IgD-negative memory B cell (primary cell): ENCODE measurements at regions not wholly inside any gene's neighbourhood (a gene's known extent, or its start where the extent isn't known, plus 50 kb on each side); places are given as distances from the start of the nearest gene placed in this dataset.
A peak's percentile ranks its signal among the peaks of the same experiment; 100 is the strongest.
"Not testable (repeated sequence)": the region's sequence is repeated elsewhere in the genome, so short reads cannot be mapped to it uniquely, and the experiment has no call there.

Experiments
- H3K27ac Mint-ChIP-seq, 3 donors: one replicate each; pipeline ENCODE4 v1.8.0; 2020 to 2022; ENCODE audit warnings: mild to moderate bottlenecking in 3 of 3, mixed read lengths in 3 of 3, moderate library complexity in 1 of 3
- H3K27me3 Mint-ChIP-seq: one replicate; pipeline ENCODE4 v1.8.0; 2021; ENCODE audit warnings: mixed read lengths
- H3K36me3 Mint-ChIP-seq: one replicate; pipeline ENCODE4 v1.8.0; 2020; ENCODE audit warnings: mild to moderate bottlenecking, mixed read lengths
- H3K4me1 Mint-ChIP-seq, 3 donors: one replicate each; pipeline ENCODE4 v1.8.0; 2020 to 2022; ENCODE audit warnings: mixed read lengths in 3 of 3, mild to moderate bottlenecking in 1 of 3
- H3K4me3 Mint-ChIP-seq, 4 donors: one replicate each; pipeline ENCODE4 v1.8.0; 2020 to 2022; ENCODE audit warnings: mild to moderate bottlenecking in 4 of 4, mixed read lengths in 4 of 4, moderate library complexity in 3 of 4
- H3K9me3 Mint-ChIP-seq, 3 donors: one replicate each; pipeline ENCODE4 v1.8.0; 2020 to 2021; ENCODE audit warnings: mixed read lengths in 3 of 3, mild to moderate bottlenecking in 1 of 3

DNA sequence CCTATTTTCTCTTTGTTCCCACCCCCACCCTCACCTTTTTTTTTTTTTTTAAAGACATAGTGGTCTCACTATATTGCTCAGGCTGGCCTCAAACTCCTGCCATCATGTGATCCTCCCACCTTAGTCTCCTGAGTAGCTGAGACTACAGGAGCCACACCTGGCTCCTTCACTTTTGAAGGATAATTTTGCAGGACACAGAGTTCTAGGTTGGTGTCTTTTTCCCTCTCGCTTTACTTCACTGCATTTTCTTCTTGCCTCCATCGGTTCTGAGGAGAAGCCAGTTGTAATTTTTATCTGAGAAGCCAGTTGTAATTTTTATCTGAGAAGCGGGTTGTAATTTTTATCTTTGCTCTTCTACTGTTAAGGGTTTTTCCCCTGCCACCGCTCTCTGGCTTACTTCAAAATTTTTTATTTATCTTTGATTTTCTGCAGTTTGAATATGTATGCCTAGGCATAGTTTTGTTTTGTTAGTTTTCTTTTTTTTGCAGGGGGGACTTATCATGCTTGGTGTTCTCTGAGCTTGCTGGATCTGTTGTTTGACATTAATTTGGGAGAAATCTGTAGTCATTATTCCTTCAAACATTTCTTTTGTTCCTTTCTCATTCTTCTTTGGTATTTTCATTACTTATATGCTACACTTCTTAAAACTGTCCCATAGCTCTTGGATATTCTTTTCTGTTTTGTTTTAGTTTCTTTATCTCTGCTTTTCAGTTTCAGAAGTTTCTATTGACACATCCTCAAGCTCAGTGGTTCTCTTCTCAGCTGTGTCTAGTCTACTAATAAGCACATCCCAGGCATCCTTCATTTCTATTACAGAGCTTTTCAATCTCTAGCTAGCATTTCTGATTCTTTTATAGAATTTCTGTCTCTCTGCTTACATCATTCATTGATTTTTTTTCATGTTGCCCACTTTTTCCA, 148.2 kb upstream of the CHD1 start:
- H3K27ac Mint-ChIP-seq, result no peak overlapping the region
- H3K36me3 Mint-ChIP-seq, result no peaks in the 10 kb centered on the region
- H3K9me3 Mint-ChIP-seq, result peaks cover 2 to 5% (median 2%) of the 10 kb centered on the region in 3 donors
- H3K4me3 Mint-ChIP-seq, result no peak overlapping the region
- H3K27me3 Mint-ChIP-seq, result peaks cover 4% of the 10 kb centered on the region
- peaks cover 2 to 4% (median 4%) of the 10 kb centered on the region in 3 donors for H3K4me1 Mint-ChIP-seq

DNA sequence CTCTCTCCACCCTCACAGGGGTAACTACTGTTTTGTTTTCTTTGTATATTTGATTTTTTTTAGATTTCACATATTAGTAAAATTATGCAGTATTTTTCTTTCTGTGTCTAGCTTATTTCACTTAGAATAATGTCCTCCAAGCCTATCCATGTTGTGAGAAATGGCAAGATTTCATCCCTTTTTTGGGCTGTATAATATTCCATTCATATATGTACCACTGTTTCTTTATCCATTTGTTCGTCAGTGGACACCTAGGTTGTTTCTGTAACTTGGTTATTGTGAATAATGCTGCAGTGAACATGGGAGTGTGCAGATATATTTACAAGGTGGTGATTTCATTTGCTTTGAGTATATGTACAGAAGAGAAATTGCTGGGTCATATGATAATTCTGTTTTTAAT, 144.0 kb upstream of the CHD1 start:
- H3K4me3 Mint-ChIP-seq, result no peak overlapping the region
- peaks cover 2 to 11% (median 7%) of the 10 kb centered on the region in 3 donors for H3K9me3 Mint-ChIP-seq
- H3K36me3 Mint-ChIP-seq, result no peaks in the 10 kb centered on the region
- H3K27ac Mint-ChIP-seq, result no peak overlapping the region
- H3K4me1 Mint-ChIP-seq, result peaks cover 4 to 12% (median 8%) of the 10 kb centered on the region in 3 donors
- peaks cover 2% of the 10 kb centered on the region for H3K27me3 Mint-ChIP-seq

DNA sequence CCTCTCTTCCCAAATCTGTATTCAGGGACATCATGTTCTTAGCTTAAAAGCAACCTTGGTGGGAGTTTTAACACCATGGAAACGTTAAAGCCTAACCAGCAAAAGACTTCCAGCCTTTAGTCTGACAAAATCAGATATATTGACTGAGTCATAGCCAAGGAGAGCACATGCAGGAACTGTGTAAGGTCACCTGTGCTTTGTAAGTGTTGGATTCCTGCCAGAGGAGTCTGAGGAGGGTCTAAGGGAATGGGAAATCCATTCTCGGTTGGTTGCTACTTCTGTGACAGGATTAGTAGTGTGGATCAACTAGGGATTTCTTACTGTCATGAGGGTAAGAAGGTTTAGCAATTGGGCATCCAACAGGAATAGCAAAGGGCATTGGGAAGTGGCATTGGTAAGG, 142.0 kb upstream of the CHD1 start:
- Mint-ChIP-seq H3K27me3 (no peaks in the 10 kb centered on the region), H3K27ac (no peak overlapping the region), H3K9me3 (peaks cover 2 to 11% (median 7%) of the 10 kb centered on the region in 3 donors), H3K36me3 (no peaks in the 10 kb centered on the region), H3K4me1 (peaks cover 0 to 8% (median 6%) of the 10 kb centered on the region in 3 donors), H3K4me3 (no peak overlapping the region)

- Mint-ChIP-seq H3K27me3 (no peaks in the 10 kb centered on the region), H3K4me3 (no peak overlapping the region), H3K36me3 (no peaks in the 10 kb centered on the region), H3K4me1 (peaks cover 0 to 8% (median 6%) of the 10 kb centered on the region in 3 donors), H3K9me3 (peaks cover 2 to 11% (median 7%) of the 10 kb centered on the region in 3 donors), H3K27ac (no peak overlapping the region)
Measured at GRCh38 chr5:99070362-99070761, 141.6 kb upstream of the CHD1 start.

DNA sequence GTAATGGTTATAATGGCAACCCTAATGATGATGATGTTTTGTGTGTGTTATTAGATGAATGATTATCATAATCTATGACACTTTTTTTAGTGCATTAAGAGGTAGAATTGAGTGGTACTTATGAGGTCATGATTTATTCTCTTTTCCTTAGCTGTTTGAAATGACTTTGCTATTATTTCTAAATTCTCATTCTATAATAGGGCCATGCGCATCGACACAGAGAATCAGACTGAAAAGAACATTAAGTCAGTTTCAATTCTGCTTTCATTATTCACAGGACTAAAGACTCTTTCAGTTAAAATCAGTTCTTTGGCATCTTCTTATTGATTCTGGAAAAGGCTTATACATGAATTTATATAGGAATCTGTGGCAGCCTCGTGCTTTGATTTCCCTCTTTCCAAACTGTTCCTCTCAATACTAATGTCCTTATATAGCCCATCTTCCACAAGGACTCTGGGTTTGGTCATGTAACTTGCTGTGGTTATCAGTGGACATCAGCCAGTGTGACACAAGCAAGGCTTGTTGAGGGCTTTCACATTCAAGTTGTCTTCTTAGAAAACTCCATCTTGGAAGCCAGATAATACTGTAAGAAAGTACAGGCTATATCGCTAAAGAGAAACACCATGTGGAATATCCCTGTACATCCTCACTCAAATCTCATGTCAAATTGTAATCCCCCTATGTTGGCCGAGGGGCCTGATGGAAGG, 140.3 kb upstream of the CHD1 start:
- no peak overlapping the region for H3K27ac Mint-ChIP-seq
- peaks cover 0 to 8% (median 6%) of the 10 kb centered on the region in 3 donors for H3K4me1 Mint-ChIP-seq
- peaks cover 2 to 11% (median 7%) of the 10 kb centered on the region in 3 donors for H3K9me3 Mint-ChIP-seq
- H3K4me3 Mint-ChIP-seq, result no peak overlapping the region
- no peaks in the 10 kb centered on the region for H3K36me3 Mint-ChIP-seq
- no peaks in the 10 kb centered on the region for H3K27me3 Mint-ChIP-seq

DNA sequence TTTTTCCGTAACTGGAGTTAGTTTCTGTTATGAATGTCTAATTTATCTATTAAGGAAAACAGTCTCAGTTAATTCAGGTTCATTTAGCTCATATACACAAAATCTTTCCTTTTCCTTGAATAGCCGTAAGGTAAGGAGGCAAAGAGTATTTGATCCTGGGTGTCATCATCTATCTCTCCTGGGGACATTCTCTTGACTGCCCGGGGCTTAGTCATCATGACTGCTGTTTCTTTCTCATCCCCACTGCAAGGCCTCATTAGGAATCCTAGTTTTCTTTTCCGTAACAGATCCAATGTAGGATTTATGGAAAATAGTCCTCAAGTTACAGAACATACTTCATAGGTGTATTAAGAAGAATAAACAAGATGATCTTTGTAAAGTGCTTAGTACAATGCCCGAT, 134.9 kb upstream of the CHD1 start:
- Mint-ChIP-seq H3K9me3 (no peaks in the 10 kb centered on the region), H3K27me3 (peaks cover 5% of the 10 kb centered on the region), H3K4me1 (peaks cover 15 to 26% (median 17%) of the 10 kb centered on the region in 3 donors), H3K36me3 (no peaks in the 10 kb centered on the region), H3K4me3 (no peak overlapping the region), H3K27ac (no peak overlapping the region)

GRCh38 chr5:99061711-99062110, 132.9 kb upstream of the CHD1 start:
- H3K4me3 Mint-ChIP-seq, result peak overlapping the region in 1 of 4 donors; percentile 1
- H3K27ac Mint-ChIP-seq, result peak overlapping the region in 2 of 3 donors; percentile 13 to 50

GRCh38 chr5:99061299-99061698, 132.5 kb upstream of the CHD1 start:
- H3K4me1 Mint-ChIP-seq, result peaks cover 24 to 35% (median 28%) of the 10 kb centered on the region in 3 donors
- no peaks in the 10 kb centered on the region for H3K36me3 Mint-ChIP-seq
- H3K27ac Mint-ChIP-seq, result peak overlapping the region in 1 of 3 donors; percentile 13
- peak overlapping the region in 1 of 4 donors; percentile 1 for H3K4me3 Mint-ChIP-seq
- peaks cover 5% of the 10 kb centered on the region for H3K27me3 Mint-ChIP-seq
- no peaks in the 10 kb centered on the region for H3K9me3 Mint-ChIP-seq

More at GRCh38 chr5:99061711-99062110, 132.9 kb upstream of the CHD1 start:
- Mint-ChIP-seq H3K36me3 (no peaks in the 10 kb centered on the region), H3K9me3 (no peaks in the 10 kb centered on the region), H3K4me1 (peaks cover 24 to 35% (median 28%) of the 10 kb centered on the region in 3 donors), H3K27me3 (peaks cover 5% of the 10 kb centered on the region)

DNA sequence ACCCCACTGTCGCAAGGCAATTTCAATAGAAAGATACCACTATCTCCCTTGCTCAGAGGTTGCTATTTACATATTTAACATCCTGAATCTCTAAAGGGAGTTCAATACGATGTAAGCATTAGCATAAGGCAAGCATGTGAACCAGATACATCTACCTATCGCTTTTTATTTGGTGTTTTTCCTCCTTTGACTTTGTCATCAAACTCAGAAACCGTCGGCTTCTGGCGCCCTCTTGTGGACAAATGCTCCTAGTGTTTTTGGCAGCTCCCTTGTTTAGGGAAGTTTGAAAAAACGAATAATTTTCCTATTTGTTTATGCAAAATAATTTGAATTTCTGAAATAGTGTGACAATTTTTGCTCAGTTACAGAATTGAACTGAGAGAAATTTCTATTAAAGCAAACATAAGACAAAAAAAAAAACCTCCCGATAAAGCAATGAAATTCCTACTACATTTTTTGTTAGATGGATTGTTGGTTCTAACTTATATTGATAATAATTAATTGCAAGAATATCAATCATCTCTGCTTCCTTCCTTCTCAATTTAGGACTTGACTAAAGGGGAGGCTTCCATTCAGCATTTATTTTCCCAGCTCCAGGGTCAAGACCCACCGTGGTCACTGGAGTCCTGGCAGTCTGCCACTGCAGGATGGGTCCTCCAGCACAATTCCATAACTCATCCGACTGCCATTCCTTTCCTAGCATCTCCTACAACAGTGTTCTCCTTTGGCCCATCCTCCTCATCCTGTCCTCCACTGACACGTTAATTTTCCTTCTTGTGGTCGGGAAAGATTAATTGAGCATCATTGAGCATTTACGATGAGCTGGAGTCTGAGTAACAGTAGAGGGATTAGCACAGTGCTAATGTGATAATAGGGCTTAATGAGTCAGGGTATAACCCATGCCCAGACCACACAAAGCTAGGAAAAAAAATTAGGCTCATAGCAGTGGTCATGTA, 131.8 kb upstream of the CHD1 start:
- H3K9me3 Mint-ChIP-seq, result no peaks in the 10 kb centered on the region
- H3K4me1 Mint-ChIP-seq, result peaks cover 24 to 35% (median 28%) of the 10 kb centered on the region in 3 donors
- no peaks in the 10 kb centered on the region for H3K36me3 Mint-ChIP-seq
- H3K27me3 Mint-ChIP-seq, result peaks cover 5% of the 10 kb centered on the region
- H3K27ac Mint-ChIP-seq, result peak overlapping the region in 2 of 3 donors; percentile 13 to 71
- H3K4me3 Mint-ChIP-seq, result peak overlapping the region in 3 of 4 donors; percentile 61 to 78 (median 68)

DNA sequence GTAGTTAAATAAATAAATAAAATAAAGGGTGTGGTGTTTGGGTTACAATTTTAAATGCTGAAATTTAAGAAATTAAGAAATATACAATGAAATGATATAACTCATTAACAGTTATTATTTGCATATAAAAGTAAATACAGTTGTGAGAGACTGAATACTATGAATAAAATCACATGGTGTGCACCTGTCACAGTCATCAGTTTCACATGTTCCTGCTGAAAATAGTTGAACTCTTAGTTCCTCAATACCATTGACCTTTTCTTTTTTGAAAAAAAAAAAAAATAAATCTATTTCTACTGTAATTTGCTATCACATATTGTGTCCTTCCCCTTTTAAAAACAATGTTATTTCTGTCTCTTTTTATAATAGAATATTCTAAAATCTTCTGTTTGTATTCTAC, 130.9 kb upstream of the CHD1 start:
- Mint-ChIP-seq H3K9me3 (no peaks in the 10 kb centered on the region), H3K36me3 (no peaks in the 10 kb centered on the region), H3K4me1 (peaks cover 24 to 35% (median 28%) of the 10 kb centered on the region in 3 donors)

GRCh38 chr5:99058466-99058865, 129.7 kb upstream of the CHD1 start:
- peaks cover 24 to 35% (median 29%) of the 10 kb centered on the region in 3 donors for H3K4me1 Mint-ChIP-seq
- H3K27me3 Mint-ChIP-seq, result peaks cover 5% of the 10 kb centered on the region
- H3K4me3 Mint-ChIP-seq, result peak overlapping the region in 2 of 4 donors; percentile 2 to 20
- peak overlapping the region in 1 of 3 donors; percentile 22 for H3K27ac Mint-ChIP-seq
- no peaks in the 10 kb centered on the region for H3K36me3 Mint-ChIP-seq
- no peaks in the 10 kb centered on the region for H3K9me3 Mint-ChIP-seq

More for the DNA sequence above, 130.9 kb upstream of the CHD1 start:
- peak overlapping the region in 1 of 4 donors; percentile 61 for H3K4me3 Mint-ChIP-seq
- peak overlapping the region; percentile 13 to 71 (median 62) for H3K27ac Mint-ChIP-seq
- H3K27me3 Mint-ChIP-seq, result peaks cover 5% of the 10 kb centered on the region

DNA sequence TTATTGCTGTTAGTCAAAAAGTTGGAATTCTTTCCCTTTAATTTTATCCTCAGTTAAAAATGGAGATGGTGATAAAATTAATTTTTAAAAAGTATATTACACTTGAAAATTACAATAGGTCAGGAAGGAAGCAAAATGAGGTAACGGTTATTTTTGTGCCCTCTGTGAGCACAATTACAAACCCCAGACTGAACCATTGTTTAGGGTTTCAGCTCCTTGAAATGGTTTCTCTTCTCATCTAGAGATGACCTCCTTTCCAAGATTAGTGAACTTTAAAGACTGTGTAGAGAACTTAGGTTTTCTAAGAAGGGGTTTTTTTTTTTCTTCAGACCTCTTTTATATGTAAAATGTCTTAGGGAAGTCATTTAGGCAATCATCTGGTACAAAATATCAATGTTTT, 126.2 kb upstream of the CHD1 start:
- Mint-ChIP-seq H3K27me3 (no peaks in the 10 kb centered on the region), H3K36me3 (no peaks in the 10 kb centered on the region), H3K9me3 (no peaks in the 10 kb centered on the region), H3K4me3 (no peak overlapping the region), H3K27ac (no peak overlapping the region), H3K4me1 (peaks cover 15 to 22% (median 18%) of the 10 kb centered on the region in 3 donors)

DNA sequence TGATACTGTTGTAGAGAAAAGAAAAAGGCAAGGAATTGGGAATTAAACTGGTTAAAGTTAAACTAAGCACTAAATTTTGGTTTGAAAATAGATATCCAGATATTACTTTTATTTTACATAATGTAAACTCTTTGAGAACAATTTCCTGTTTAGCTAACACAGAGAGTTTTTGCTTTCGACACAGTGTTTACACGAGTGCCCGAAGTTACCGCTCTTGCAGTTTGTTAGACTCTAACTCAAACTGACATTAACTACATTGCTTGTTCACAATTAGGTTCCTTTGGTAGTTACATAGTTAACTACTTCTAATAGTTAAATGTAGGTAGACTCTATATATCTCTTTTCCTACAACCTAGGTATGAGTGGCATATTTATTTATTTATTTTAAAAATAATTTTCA, 117.1 kb upstream of the CHD1 start:
- Mint-ChIP-seq H3K27me3 (no peaks in the 10 kb centered on the region), H3K36me3 (no peaks in the 10 kb centered on the region), H3K9me3 (peaks cover 0 to 8% (median 4%) of the 10 kb centered on the region in 3 donors), H3K27ac (no peak overlapping the region), H3K4me3 (no peak overlapping the region), H3K4me1 (peaks cover 4 to 9% (median 7%) of the 10 kb centered on the region in 3 donors)

- not testable (repeated sequence) for H3K27me3 Mint-ChIP-seq, H3K36me3 Mint-ChIP-seq, H3K4me3 Mint-ChIP-seq, H3K27ac Mint-ChIP-seq
- Mint-ChIP-seq H3K9me3 (peaks cover 7 to 19% (median 17%) of the 10 kb centered on the region in 3 donors), H3K4me1 (peaks cover 14 to 25% (median 17%) of the 10 kb centered on the region in 3 donors)
Measured at GRCh38 chr5:99043257-99043656, 114.5 kb upstream of the CHD1 start.
